Endothelial cell of umbilical vein (primary cell): ENCODE measurements at regions not wholly inside any gene's neighbourhood (a gene's known extent, or its start where the extent isn't known, plus 50 kb on each side); places are given as distances from the start of the nearest gene placed in this dataset.

Experiments used
- BruUV-seq: library from RNA; stranded (reverse); fragments of 400-500 nt; replicated peaks from 2 replicates; lab custom pipeline; 2021; lab: Mats Ljungman, UMichigan
- CTCF ChIA-PET: fragments of 300-600, 350-600 bp; sonication (Branson Sonifier 250); formaldehyde crosslinking; loops from one replicate; lab custom pipeline; 2021; ENCODE audit warnings: antibody characterized with exemption, inconsistent platforms; lab: Charles Lee
- POLR2A ChIA-PET: fragments of 300-600, 350-600 bp; sonication (Branson Sonifier 250); formaldehyde crosslinking; loops from one replicate; lab custom pipeline; 2021; ENCODE audit warnings: antibody characterized with exemption, inconsistent platforms; lab: Charles Lee
- DNase-seq: peaks from one replicate; pipeline ENCODE4 v3.0.0-alpha.2; 2011; ENCODE audit warnings: low read depth, low spot score
- FAIRE-seq: peaks from 2 replicates; lab custom pipeline; 2011; peaks lifted over from hg19 to GRCh38; lab: Jason Lieb, UNC
- H2AFZ ChIP-seq: 2 replicates; pipeline ENCODE4 v1.6.0; 2012; ENCODE audit warnings: low read depth, low read length, control low read depth, inconsistent platforms
- H3K27ac ChIP-seq: 2 replicates; pipeline ENCODE4 v1.5.1; 2011; ENCODE audit warnings: low read depth, mild to moderate bottlenecking, control low read depth, low read length, moderate library complexity; ENCODE audit not compliant: insufficient read depth
- H3K27me3 ChIP-seq, 2 experiments: 2 replicates each; pipeline versions ENCODE4 v1.6.0 to v1.6.1; 2011; ENCODE audit warnings: low read length in 2 of 2, mixed read lengths in 1 of 2; ENCODE audit not compliant: control insufficient read depth in 2 of 2, insufficient read depth in 2 of 2
- H3K36me3 ChIP-seq, 2 experiments: 2 replicates in 1 of 2; 3 replicates in 1 of 2; pipeline ENCODE4 v1.5.1; 2011; ENCODE audit warnings: low read length in 2 of 2, mild to moderate bottlenecking in 1 of 2, moderate library complexity in 1 of 2; ENCODE audit not compliant: control insufficient read depth in 2 of 2, insufficient read depth in 2 of 2; ENCODE audit errors: extremely low read depth in 1 of 2
- H3K4me1 ChIP-seq: 3 replicates; pipeline ENCODE4 v1.5.1; 2011; ENCODE audit warnings: mild to moderate bottlenecking, low read length; ENCODE audit not compliant: control insufficient read depth, insufficient read depth; ENCODE audit errors: extremely low read depth
- H3K4me2 ChIP-seq: 2 replicates; pipeline ENCODE4 v1.6.1; 2011; ENCODE audit warnings: low read length, control low read depth, mixed read lengths; ENCODE audit not compliant: insufficient read depth
- H3K4me3 ChIP-seq, 3 experiments: fragments of 200-600 bp in 1 of 3; sonication (generic), shearing (Covaris generic) in 1 of 3; replicated peaks in 1 of 3; 2 replicates each; pipeline ENCODE4 v1.5.1; 2011 to 2016; ENCODE audit warnings: control low read depth in 3 of 3, low read length in 3 of 3, mild to moderate bottlenecking in 2 of 3, inconsistent platforms in 1 of 3, low read depth in 1 of 3, moderate library complexity in 1 of 3; ENCODE audit not compliant: insufficient read depth in 1 of 3
- H3K79me2 ChIP-seq: 2 replicates; pipeline ENCODE4 v1.6.0; 2012; ENCODE audit warnings: low read length, inconsistent platforms; ENCODE audit not compliant: control insufficient read depth, insufficient read depth
- H3K9ac ChIP-seq: replicated peaks from 2 replicates; pipeline ENCODE3; 2011; ENCODE audit warnings: low read length, control low read depth; ENCODE audit not compliant: insufficient read depth; ENCODE audit errors: extremely low read depth
- H3K9me1 ChIP-seq: replicated peaks from 3 replicates; pipeline ENCODE4 v1.6.0; 2011; ENCODE audit warnings: mild to moderate bottlenecking, low read length; ENCODE audit not compliant: control insufficient read depth, insufficient read depth; ENCODE audit errors: extremely low read depth
- H3K9me3 ChIP-seq: replicated peaks from 2 replicates; pipeline ENCODE4 v1.5.1; 2012; ENCODE audit warnings: low read length, inconsistent platforms; ENCODE audit not compliant: control insufficient read depth, insufficient read depth
- H4K20me1 ChIP-seq: replicated peaks from 2 replicates; pipeline ENCODE3; 2011; ENCODE audit warnings: mild to moderate bottlenecking, low read length; ENCODE audit not compliant: control insufficient read depth, insufficient read depth; ENCODE audit errors: extremely low read depth
- CTCF ChIP-seq, 2 donors: IDR thresholded peaks; 1 replicate in 1 of 2; 2 replicates in 1 of 2; pipeline ENCODE4 v1.5.1; 2011; ENCODE audit warnings: low read length in 2 of 2, mild to moderate bottlenecking in 2 of 2, moderate library complexity in 2 of 2, control low read depth in 1 of 2, inconsistent platforms in 1 of 2, low read depth in 1 of 2; ENCODE audit not compliant: insufficient read depth in 1 of 2; ENCODE audit errors: extremely low read depth in 1 of 2
- EZH2 ChIP-seq: IDR thresholded peaks from 2 replicates; pipeline ENCODE4 v1.6.1; 2012; ENCODE audit warnings: borderline replicate concordance, low read depth, mild to moderate bottlenecking, moderate library complexity, low read length, inconsistent platforms; ENCODE audit not compliant: severe bottlenecking
- FOS ChIP-seq: IDR thresholded peaks from 2 replicates; pipeline ENCODE4 v1.6.1; 2011; ENCODE audit warnings: mild to moderate bottlenecking, low read length, moderate library complexity, borderline replicate concordance; ENCODE audit not compliant: insufficient read depth
- GATA2 ChIP-seq: IDR thresholded peaks from 2 replicates; pipeline ENCODE4 v1.7.0; 2011; ENCODE audit warnings: low read depth, mild to moderate bottlenecking, moderate library complexity, mixed read lengths, low read length; ENCODE audit not compliant: insufficient read length, insufficient read depth
- JUN ChIP-seq: IDR thresholded peaks from 2 replicates; pipeline ENCODE4 v1.6.1; 2011; ENCODE audit warnings: borderline replicate concordance, low read depth; ENCODE audit not compliant: insufficient read length, insufficient read depth
- MAX ChIP-seq: IDR thresholded peaks from 2 replicates; pipeline ENCODE4 v1.6.1; 2011; ENCODE audit not compliant: insufficient read depth, insufficient read length
- MYC ChIP-seq: IDR thresholded peaks from one replicate; pipeline ENCODE4 v1.6.1; 2011; ENCODE audit warnings: mild to moderate bottlenecking, low read depth, low read length
- POLR2A ChIP-seq: IDR thresholded peaks from 2 replicates; pipeline ENCODE4 v1.6.1; 2012; ENCODE audit warnings: low read depth, mild to moderate bottlenecking, control low read depth, low read length
- POLR2AphosphoS5 ChIP-seq: IDR thresholded peaks from 2 replicates; pipeline ENCODE4 v1.6.1; 2012; ENCODE audit warnings: low read depth, mild to moderate bottlenecking, control low read depth, low read length, moderate library complexity; ENCODE audit not compliant: insufficient read depth
- dilution Hi-C: fragments of 300-500 bp; cut with MboI; formaldehyde crosslinking; loops from one replicate; pipeline ENCODE4 v1.15.0; 2019; ENCODE audit warnings: low sequenced_read_pairs; ENCODE audit not compliant: extremely low pct_ligation_motif_present
- intact Hi-C: fragments of 100-400 bp; cut with micrococcal nuclease; formaldehyde crosslinking; loops from one replicate; pipeline ENCODE4 v1.10.0; 2022

- dilution Hi-C loops (no loop called here), intact Hi-C loops (no loop called here)
- H3K4me2 ChIP-seq, result no peak overlapping the region
- no peaks in the 10 kb centered on the region for H3K36me3 ChIP-seq
- no peaks in the 10 kb centered on the region for H3K27me3 ChIP-seq
- no TSS peak for BruUV-seq
- FAIRE-seq (no peak), DNase-seq (no peak)
- TF ChIP-seq POLR2AphosphoS5 (no peak), FOS (no peak), EZH2 (no peak), JUN (no peak), POLR2A (no peak), GATA2 (no peak), MAX (no peak), CTCF (IDR thresholded peaks at IDR 0.05; ENCODE audit: extremely low read depth in 1 of 2, insufficient read depth in 1 of 2, low read depth in 1 of 2, low read length in 2 of 2) (no peak), MYC (no peak)
- no peaks in the 10 kb centered on the region for H4K20me1 ChIP-seq
- CTCF ChIA-PET, result no interaction called here
- no peaks in the 10 kb centered on the region for H3K9me1 ChIP-seq
- peak overlapping the region; percentile 57 for H2AFZ ChIP-seq
- POLR2A ChIA-PET, result no interaction called here
- H3K9ac ChIP-seq, result no peak overlapping the region
- H3K4me1 ChIP-seq, result peaks cover 6% of the 10 kb centered on the region
- H3K27ac ChIP-seq, result no peak overlapping the region
- H3K9me3 ChIP-seq, result no peaks in the 10 kb centered on the region
- no peaks in the 10 kb centered on the region for H3K79me2 ChIP-seq
- H3K4me3 ChIP-seq, result no peak overlapping the region
These were observed 852.1 kb downstream of the PLA2G4A start for GRCh38 chr1:187680823-187681222.
